H1 (cell line): ENCODE measurements at regions not wholly inside any gene's neighbourhood (a gene's known extent, or its start where the extent isn't known, plus 50 kb on each side); places are given as distances from the start of the nearest gene placed in this dataset.

ENCODE experiments used
- CTCF ChIA-PET: fragments of 300-600 bp; sonication (Branson Sonifier 250); formaldehyde crosslinking; loops from one replicate; lab custom pipeline; 2021; ENCODE audit not compliant: partially characterized antibody; lab: Charles Lee
- POLR2A ChIA-PET: fragments of 300-600 bp; sonication (Branson Sonifier 250); formaldehyde crosslinking; loops from one replicate; lab custom pipeline; 2021; ENCODE audit warnings: inconsistent platforms; ENCODE audit not compliant: partially characterized antibody; lab: Charles Lee
- DNase-seq, 2 experiments: peaks; one replicate each; pipeline versions ENCODE4 v3.0.0 to v3.0.0-alpha.2; 2010 to 2022; ENCODE audit warnings: low spot score in 2 of 2, low read depth in 1 of 2, mixed read lengths in 1 of 2
- FAIRE-seq: peaks from 2 replicates; lab custom pipeline; 2011; peaks lifted over from hg19 to GRCh38; lab: Jason Lieb, UNC
- H2AFZ ChIP-seq: 2 replicates; pipeline ENCODE4 v1.8.1; 2012; ENCODE audit warnings: low read length, inconsistent platforms
- H2AK5ac ChIP-seq: 2 replicates; pipeline ENCODE4 v1.6.1; 2013; ENCODE audit warnings: low read depth, low read length
- H2BK120ac ChIP-seq: replicated peaks from 2 replicates; pipeline ENCODE3; 2013; ENCODE audit warnings: low read depth, low read length, inconsistent platforms
- H2BK12ac ChIP-seq: 2 replicates; pipeline ENCODE4 v1.6.1; 2013; ENCODE audit warnings: low read depth, low read length
- H2BK15ac ChIP-seq: 2 replicates; pipeline ENCODE4 v1.6.1; 2013; ENCODE audit warnings: low read length
- H2BK20ac ChIP-seq: 2 replicates; pipeline ENCODE4 v1.6.1; 2013; ENCODE audit warnings: low read length
- H2BK5ac ChIP-seq: 2 replicates; pipeline ENCODE4 v1.6.1; 2013; ENCODE audit warnings: low read depth, low read length
- H3K14ac ChIP-seq: 2 replicates; pipeline ENCODE4 v1.6.1; 2013; ENCODE audit warnings: inconsistent platforms; ENCODE audit not compliant: insufficient read length
- H3K18ac ChIP-seq: 2 replicates; pipeline ENCODE4 v1.6.1; 2013; ENCODE audit warnings: low read length; ENCODE audit errors: extremely low read depth
- H3K23ac ChIP-seq: 2 replicates; pipeline ENCODE4 v1.6.1; 2013; ENCODE audit warnings: inconsistent platforms; ENCODE audit not compliant: insufficient read length
- H3K23me2 ChIP-seq: 2 replicates; pipeline ENCODE4 v1.6.1; 2013; ENCODE audit warnings: low read depth, low read length
- H3K27ac ChIP-seq: 2 replicates; pipeline ENCODE4 v1.6.1; 2011; ENCODE audit warnings: low read depth, low read length, inconsistent platforms
- H3K27me3 ChIP-seq, 4 experiments: replicated peaks in 1 of 4; 1 replicate in 1 of 4; 2 replicates in 3 of 4; pipeline versions ENCODE4 v1.6.1 to v1.8.1; 2011 to 2013; ENCODE audit warnings: low read length in 3 of 4, mild to moderate bottlenecking in 3 of 4, inconsistent platforms in 2 of 4, mixed read lengths in 2 of 4, moderate library complexity in 1 of 4; ENCODE audit not compliant: control insufficient read depth in 3 of 4, insufficient read depth in 3 of 4; ENCODE audit errors: extremely low read depth in 1 of 4
- H3K36me3 ChIP-seq, 4 experiments: 2 replicates each; pipeline versions ENCODE4 v1.6.1 to v1.8.1; 2011 to 2013; ENCODE audit warnings: mild to moderate bottlenecking in 4 of 4, low read length in 3 of 4, moderate library complexity in 2 of 4, control low read depth in 1 of 4, inconsistent platforms in 1 of 4; ENCODE audit not compliant: insufficient read depth in 4 of 4, control insufficient read depth in 2 of 4
- H3K4ac ChIP-seq: replicated peaks from 2 replicates; pipeline ENCODE3; 2013; ENCODE audit warnings: low read length, low read depth, mixed read lengths, inconsistent platforms; ENCODE audit not compliant: insufficient read length
- H3K4me1 ChIP-seq, 4 experiments: replicated peaks in 1 of 4; 1 replicate in 1 of 4; 2 replicates in 3 of 4; pipeline versions ENCODE4 v1.6.1 to v1.8.1; 2011 to 2013; ENCODE audit warnings: low read length in 3 of 4, inconsistent platforms in 2 of 4, mixed read lengths in 1 of 4; ENCODE audit not compliant: insufficient read depth in 4 of 4, control insufficient read depth in 3 of 4
- H3K4me2 ChIP-seq, 2 experiments: 2 replicates each; pipeline versions ENCODE4 v1.6.1 to v1.8.1; 2011 to 2013; ENCODE audit warnings: low read depth in 2 of 2, low read length in 2 of 2, control low read depth in 1 of 2, inconsistent platforms in 1 of 2, mild to moderate bottlenecking in 1 of 2; ENCODE audit not compliant: insufficient read depth in 1 of 2
- H3K4me3 ChIP-seq, 4 experiments: fragments of 200-600, 300-600 bp in 1 of 4; sonication (generic), shearing (Covaris generic), sonication (Bioruptor Twin) in 1 of 4; 2 replicates each; pipeline versions ENCODE4 v1.5.1 to v1.8.1; 2011 to 2016; ENCODE audit warnings: low read length in 4 of 4, low read depth in 3 of 4, control low read depth in 2 of 4, inconsistent platforms in 2 of 4, mild to moderate bottlenecking in 2 of 4, mixed read lengths in 1 of 4, moderate library complexity in 1 of 4; ENCODE audit not compliant: insufficient read depth in 2 of 4; ENCODE audit errors: extremely low read depth in 1 of 4
- H3K56ac ChIP-seq: replicated peaks from 2 replicates; pipeline ENCODE3; 2013; ENCODE audit warnings: low read depth, mild to moderate bottlenecking, mixed read lengths, low read length, inconsistent platforms; ENCODE audit not compliant: insufficient read length
- H3K79me1 ChIP-seq: 2 replicates; pipeline ENCODE4 v1.6.1; 2013; ENCODE audit warnings: low read depth, low read length, control low read depth
- H3K79me2 ChIP-seq, 2 experiments: 2 replicates each; pipeline versions ENCODE4 v1.6.1 to v1.8.1; 2012 to 2013; ENCODE audit warnings: low read length in 2 of 2, mild to moderate bottlenecking in 2 of 2, inconsistent platforms in 1 of 2; ENCODE audit not compliant: insufficient read depth in 2 of 2, control insufficient read depth in 1 of 2
- H3K9ac ChIP-seq, 4 experiments: replicated peaks in 1 of 4; 1 replicate in 1 of 4; 2 replicates in 3 of 4; pipeline versions ENCODE4 v1.6.1 to v1.8.1; 2011 to 2013; ENCODE audit warnings: low read depth in 3 of 4, low read length in 3 of 4, control low read depth in 2 of 4, mild to moderate bottlenecking in 2 of 4, moderate library complexity in 2 of 4, inconsistent platforms in 1 of 4; ENCODE audit errors: extremely low read depth in 1 of 4
- H3K9me3 ChIP-seq, 2 experiments: 2 replicates each; pipeline versions ENCODE4 v1.6.1 to v1.8.1; 2012 to 2013; ENCODE audit warnings: mild to moderate bottlenecking in 2 of 2, moderate library complexity in 2 of 2, control low read depth in 1 of 2, inconsistent platforms in 1 of 2, low read depth in 1 of 2, low read length in 1 of 2, mixed read lengths in 1 of 2; ENCODE audit not compliant: insufficient read depth in 2 of 2
- H4K20me1 ChIP-seq, 2 experiments: replicated peaks in 1 of 2; 2 replicates each; pipeline versions ENCODE3 to v1.8.1; 2011 to 2013; ENCODE audit warnings: inconsistent platforms in 2 of 2, low read length in 2 of 2, mild to moderate bottlenecking in 1 of 2; ENCODE audit not compliant: insufficient read depth in 2 of 2, control insufficient read depth in 1 of 2
- H4K5ac ChIP-seq: 2 replicates; pipeline ENCODE4 v1.6.1; 2013; ENCODE audit warnings: low read length, low read depth, mixed read lengths, inconsistent platforms; ENCODE audit not compliant: insufficient read length
- H4K8ac ChIP-seq: 2 replicates; pipeline ENCODE4 v1.8.0; 2013; ENCODE audit warnings: mild to moderate bottlenecking, moderate library complexity, low read length, inconsistent platforms; ENCODE audit not compliant: insufficient read depth; ENCODE audit errors: extremely low read depth
- H4K91ac ChIP-seq: replicated peaks from 2 replicates; pipeline ENCODE3; 2013; ENCODE audit warnings: low read length, mixed read lengths, inconsistent platforms; ENCODE audit not compliant: insufficient read length
- CTBP2 ChIP-seq: IDR thresholded peaks from 2 replicates; pipeline ENCODE4 v1.7.0; 2011; ENCODE audit warnings: borderline replicate concordance, mild to moderate bottlenecking, moderate library complexity, mixed read lengths, low read length; ENCODE audit not compliant: insufficient read depth, insufficient read length
- EZH2 ChIP-seq: fragments of 200-600 bp; sonication (generic); IDR thresholded peaks from 2 replicates; pipeline ENCODE4 v1.7.1; 2012; ENCODE audit warnings: low read depth, mild to moderate bottlenecking, moderate library complexity, low read length, inconsistent platforms; ENCODE audit not compliant: severe bottlenecking
- FOSL1 ChIP-seq: IDR thresholded peaks from 2 replicates; pipeline ENCODE4 v1.6.1; 2011; ENCODE audit warnings: mild to moderate bottlenecking, low read depth, low read length, moderate library complexity; ENCODE audit not compliant: insufficient read depth
- HDAC2 ChIP-seq, 2 experiments: fragments of 300-600 bp in 1 of 2; sonication (generic) in 1 of 2; IDR thresholded peaks; 2 replicates each; pipeline ENCODE4 v1.6.1; 2011 to 2012; ENCODE audit warnings: low read depth in 2 of 2, low read length in 2 of 2, mild to moderate bottlenecking in 2 of 2, moderate library complexity in 2 of 2, borderline replicate concordance in 1 of 2, inconsistent platforms in 1 of 2
- NRF1 ChIP-seq: IDR thresholded peaks from 2 replicates; pipeline ENCODE4 v1.6.1; 2011; ENCODE audit warnings: mild to moderate bottlenecking, low read depth, low read length, improper control_type of control experiment
- PHF8 ChIP-seq: fragments of 200-600 bp; sonication (generic); conservative IDR thresholded peaks from 2 replicates; pipeline ENCODE4 v1.7.1; 2012; ENCODE audit warnings: low read depth, mild to moderate bottlenecking, inconsistent platforms, low read length, moderate library complexity
- RAD21 ChIP-seq, 2 experiments: IDR thresholded peaks in 1 of 2; conservative IDR thresholded peaks in 1 of 2; 2 replicates each; pipeline ENCODE4 v1.6.1; 2011; ENCODE audit warnings: low read depth in 2 of 2, low read length in 2 of 2, improper control_type of control experiment in 1 of 2, inconsistent platforms in 1 of 2, mild to moderate bottlenecking in 1 of 2, moderate library complexity in 1 of 2
- RXRA ChIP-seq: IDR thresholded peaks from 2 replicates; pipeline ENCODE4 v1.6.1; 2011; ENCODE audit warnings: low read depth, mild to moderate bottlenecking, low read length, moderate library complexity; ENCODE audit not compliant: insufficient read depth
- SIX5 ChIP-seq: IDR thresholded peaks from 2 replicates; pipeline ENCODE4 v1.6.1; 2011; ENCODE audit warnings: mild to moderate bottlenecking, low read depth, low read length
- SP4 ChIP-seq: IDR thresholded peaks from 2 replicates; pipeline ENCODE4 v1.6.1; 2012; ENCODE audit warnings: low read length, inconsistent platforms
- YY1 ChIP-seq: IDR thresholded peaks from 2 replicates; pipeline ENCODE4 v1.6.1; 2011; ENCODE audit warnings: low read depth, mild to moderate bottlenecking, low read length
- ZNF274 ChIP-seq: IDR thresholded peaks from 2 replicates; pipeline ENCODE4 v1.7.0; 2012; ENCODE audit warnings: low read length, borderline replicate concordance; ENCODE audit errors: extremely low read depth
- WGBS, 2 experiments: shearing (Covaris generic) in 1 of 2; methylation state at CpG; one replicate each; pipeline versions ENCODE4 v1.1.6 to v1.1.7; 2013 to 2015; ENCODE audit warnings: low lambda C conversion rate in 2 of 2, mixed read lengths in 2 of 2, inconsistent platforms in 1 of 2, low coverage in 1 of 2, missing lambda C conversion rate in 1 of 2; ENCODE audit not compliant: insufficient replicate concordance in 2 of 2, insufficient coverage in 1 of 2, insufficient read length in 1 of 2; ENCODE audit errors: extremely low coverage in 1 of 2, missing lambda C conversion rate in 1 of 2; 5-methylcytosine and 5-hydroxymethylcytosine counted together

GRCh38 chr12:94070520-94070919, 77.9 kb upstream of the PLXNC1 start:
- Histone ChIP-seq H3K4ac (no peak overlapping the region), H2BK120ac (no peak overlapping the region)

More at GRCh38 chr12:94070520-94070919, 77.9 kb upstream of the PLXNC1 start:
- Histone ChIP-seq H3K4me3 (no peak overlapping the region), H3K27me3 (no peaks in the 10 kb centered on the region), H4K8ac (no peak overlapping the region), H3K23ac (no peak overlapping the region), H3K27ac (no peak overlapping the region), H3K14ac (no peak overlapping the region), H3K23me2 (no peaks in the 10 kb centered on the region), H2BK20ac (no peak overlapping the region), H2AK5ac (no peak overlapping the region), H2BK15ac (no peak overlapping the region), H2BK12ac (no peak overlapping the region), H3K4me1 (peaks cover 0 to 3% (median 0%) of the 10 kb centered on the region in 4 experiments; a peak in 1 of 7 replicates), H4K20me1 (no peaks in the 10 kb centered on the region), H4K5ac (no peak overlapping the region), H3K56ac (no peak overlapping the region), H3K9me3 (no peaks in the 10 kb centered on the region), H3K4me2 (no peak overlapping the region), H2BK5ac (no peak overlapping the region), H2AFZ (no peak overlapping the region), H3K9ac (no peak overlapping the region), H4K91ac (no peak overlapping the region), H3K79me2 (no peaks in the 10 kb centered on the region), H3K18ac (no peak overlapping the region), H3K36me3 (no peaks in the 10 kb centered on the region), H3K79me1 (no peaks in the 10 kb centered on the region)
- TF ChIP-seq YY1 (no peak), SP4 (no peak), ZNF274 (no peak), RXRA (no peak), SIX5 (no peak), PHF8 (no peak), HDAC2 (IDR thresholded peaks at IDR 0.05; ENCODE audit: borderline replicate concordance in 1 of 2, low read depth in 2 of 2, low read length in 2 of 2) (no peak), NRF1 (no peak), EZH2 (no peak), CTBP2 (no peak), RAD21 (IDR thresholded peaks at IDR 0.05 in 1 of 2, conservative IDR thresholded peaks at IDR 0.05 in 1 of 2; ENCODE audit: low read depth in 2 of 2, low read length in 2 of 2) (no peak), FOSL1 (no peak)
- WGBS, 2 experiments, result 94 to 100% methylated on average over 1 to 3 of the region's 5 CpGs
- ChIA-PET CTCF (interaction anchor here (0.9 to 1.5 kb wide), 2 partner anchors 21 to 32 kb away, joined by 3 to 7 read pairs; no protein-coding TSS in a partner anchor), POLR2A (no interaction called here)
- no peak for DNase-seq
- no peak for FAIRE-seq
